K562 (cell line): ENCODE measurements at regions not wholly inside any gene's neighbourhood (a gene's known extent, or its start where the extent isn't known, plus 50 kb on each side); places are given as distances from the start of the nearest gene placed in this dataset.

ENCODE experiments used
- CEBPZ ChIP-seq: fragments of 150-350 bp; IDR thresholded peaks from 2 replicates; pipeline ENCODE4 v1.6.1; 2014; ENCODE audit warnings: low read depth, mild to moderate bottlenecking, low read length, borderline replicate concordance
- CHD4 ChIP-seq: fragments of 200-600 bp; sonication (generic); IDR thresholded peaks from 3 replicates; pipeline ENCODE4 v1.6.1; 2012; ENCODE audit warnings: low read depth, mild to moderate bottlenecking, mixed read lengths, low read length, inconsistent platforms; ENCODE audit not compliant: insufficient read depth, insufficient replicate concordance, poor library complexity, severe bottlenecking
- CTCF ChIP-seq, 3 experiments: IDR thresholded peaks in 2 of 3; conservative IDR thresholded peaks in 1 of 3; 2 replicates each; pipeline ENCODE4 v1.5.1; 2011 to 2012; ENCODE audit warnings: low read length in 3 of 3, mild to moderate bottlenecking in 3 of 3, control low read depth in 2 of 3, improper control_type of control experiment in 1 of 3, inconsistent platforms in 1 of 3, low read depth in 1 of 3, mixed read lengths in 1 of 3, moderate library complexity in 1 of 3; ENCODE audit not compliant: insufficient read depth in 2 of 3
- DPF2 ChIP-seq: fragments of 450-650 bp; IDR thresholded peaks from 2 replicates; pipeline ENCODE4 v1.6.1; 2016
- ELK1 ChIP-seq: sonication (generic); formaldehyde crosslinking; IDR thresholded peaks from 2 replicates; pipeline ENCODE4 v1.8.1; 2022; ENCODE audit warnings: missing genetic modification reagents
- FOXA1 ChIP-seq: fragments of 450-650 bp; IDR thresholded peaks from 2 replicates; pipeline ENCODE4 v1.6.1; 2016; ENCODE audit warnings: mild to moderate bottlenecking, borderline replicate concordance
- FOXK2 ChIP-seq, 2 experiments: fragments of 450-650 bp; IDR thresholded peaks in 1 of 2; conservative IDR thresholded peaks in 1 of 2; 2 replicates each; pipeline ENCODE4 v1.6.1; 2016; ENCODE audit warnings: low read depth in 2 of 2, mild to moderate bottlenecking in 1 of 2
- HOMEZ ChIP-seq: fragments of 250-450 bp; sonication (Bioruptor Pico); IDR thresholded peaks from 2 replicates; pipeline ENCODE4 v1.4.0; 2020; ENCODE audit warnings: mild to moderate bottlenecking, moderate library complexity
- IRF9 ChIP-seq: fragments of 450-650 bp; IDR thresholded peaks from 2 replicates; pipeline ENCODE4 v1.6.1; 2016; ENCODE audit warnings: missing biosample characterization, missing genetic modification characterization
- PHF20 ChIP-seq: fragments of 450-650 bp; IDR thresholded peaks from 2 replicates; pipeline ENCODE4 v1.6.1; 2018; ENCODE audit not compliant: partially characterized antibody
- POU5F1 ChIP-seq: fragments of 150-350 bp; IDR thresholded peaks from 2 replicates; pipeline ENCODE4 v1.6.1; 2014; ENCODE audit warnings: borderline replicate concordance, low read length, low read depth, mild to moderate bottlenecking; ENCODE audit not compliant: partially characterized antibody
- SMC3 ChIP-seq: conservative IDR thresholded peaks from 2 replicates; pipeline ENCODE4 v1.6.1; 2011; ENCODE audit warnings: low read depth, low read length, improper control_type of control experiment; ENCODE audit not compliant: insufficient read depth
- TAF7 ChIP-seq: fragments of 450-650 bp; IDR thresholded peaks from 2 replicates; pipeline ENCODE4 v1.6.1; 2016; ENCODE audit warnings: missing genetic modification characterization, missing compliant biosample characterization
- ZNF3 ChIP-seq: fragments of 250-450 bp; sonication (Bioruptor Pico); IDR thresholded peaks from 2 replicates; pipeline ENCODE4 v1.5.0; 2021; ENCODE audit warnings: mild to moderate bottlenecking, moderate library complexity

- TF ChIP-seq HOMEZ (CRISPR knock-in tag) (no peak), DPF2 (peak; percentile 48; the same call in 1 of the 2 replicates), ZNF3 (CRISPR knock-in tag) (no peak), CTCF (IDR thresholded peaks at IDR 0.05 in 2 of 3, conservative IDR thresholded peaks at IDR 0.05 in 1 of 3; ENCODE audit: insufficient read depth in 2 of 3, low read depth in 1 of 3, low read length in 3 of 3) (no peak), PHF20 (no peak), POU5F1 (no peak), IRF9 (tag) (no peak), ELK1 (CRISPR knock-in tag) (no peak), TAF7 (no peak), CHD4 (no peak), FOXK2 (conservative IDR thresholded peaks at IDR 0.05 in 1 of 2, IDR thresholded peaks at IDR 0.05 in 1 of 2; ENCODE audit: low read depth in 2 of 2) (no peak), FOXA1 (no peak), SMC3 (no peak), CEBPZ (no peak)
Measured at GRCh38 chr1:228842094-228842775, 107.0 kb downstream of the RHOU start.
